Astrocyte of the hippocampus (primary cell): ENCODE measurements at regions not wholly inside any gene's neighbourhood (a gene's known extent, or its start where the extent isn't known, plus 50 kb on each side); places are given as distances from the start of the nearest gene placed in this dataset.

Experiments
- DNase-seq: peaks from one replicate; pipeline ENCODE4 v3.0.0; 2011; ENCODE audit warnings: low read depth, low spot score

GRCh38 chrX:131778269-131779218 is 234.7 kb downstream of the OR13H1 start:
- DNase-seq, result peak; percentile 87

GRCh38 chrX:131779306-131779705 is 235.4 kb downstream of the OR13H1 start:
- DNase-seq, result no peak

GRCh38 chrX:131779741-131780140 is 235.9 kb downstream of the OR13H1 start:
- no peak for DNase-seq

- DNase-seq, result no peak
Measured at GRCh38 chrX:131782646-131783045, 238.8 kb downstream of the OR13H1 start.

- DNase-seq, result peak; percentile 92
Measured at GRCh38 chrX:131783555-131784308, 239.4 kb upstream of the STK26 start.

GRCh38 chrX:131789664-131790063 is 233.4 kb upstream of the STK26 start:
- DNase-seq, result no peak

GRCh38 chrX:131791608-131792355 is 231.3 kb upstream of the STK26 start:
- no peak for DNase-seq

GRCh38 chrX:131792356-131792749 is 230.7 kb upstream of the STK26 start:
- peak; percentile 95 for DNase-seq

- DNase-seq, result peak; percentile 94
Measured at GRCh38 chrX:131792789-131793462, 230.2 kb upstream of the STK26 start.

- DNase-seq, result no peak
Measured at GRCh38 chrX:131795442-131796229, 227.5 kb upstream of the STK26 start.

GRCh38 chrX:131801066-131801465 is 222.0 kb upstream of the STK26 start:
- no peak for DNase-seq

- DNase-seq, result no peak
Measured at GRCh38 chrX:131801911-131802310, 221.2 kb upstream of the STK26 start.

GRCh38 chrX:131802836-131803626 is 220.1 kb upstream of the STK26 start:
- DNase-seq, result peak; percentile 63

- peak; percentile 74 for DNase-seq
Measured at GRCh38 chrX:131812847-131813825, 210.0 kb upstream of the STK26 start.

- DNase-seq, result peak; percentile 80
Measured at GRCh38 chrX:131816551-131817136, 206.5 kb upstream of the STK26 start.

- DNase-seq, result no peak
Measured at GRCh38 chrX:131818297-131818936, 204.7 kb upstream of the STK26 start.

- DNase-seq, result peak; percentile 85
Measured at GRCh38 chrX:131821945-131822622, 201.0 kb upstream of the STK26 start.
